Sigmoid colon (tissue), 4 donors: ENCODE measurements at regions not wholly inside any gene's neighbourhood (a gene's known extent, or its start where the extent isn't known, plus 50 kb on each side); places are given as distances from the start of the nearest gene placed in this dataset.

Experiments used
- CTCF ChIP-seq, 4 experiments: fragments of 450-650 bp in 3 of 4; fragments of 200-600 bp in 1 of 4; IDR thresholded peaks; one replicate each; pipeline ENCODE4 v1.5.1; 2016 to 2019; ENCODE audit warnings: antibody characterized with exemption in 4 of 4, mild to moderate bottlenecking in 3 of 4, moderate library complexity in 2 of 4
- EP300 ChIP-seq, 4 donors: sonication (generic); formaldehyde crosslinking; IDR thresholded peaks; one replicate each; pipeline ENCODE4 v1.6.1; 2017; ENCODE audit warnings: antibody characterized with exemption in 4 of 4

- TF ChIP-seq CTCF (IDR thresholded peaks at IDR 0.05) (no peak), EP300 (IDR thresholded peaks at IDR 0.05) (no peak)
These were observed 146.8 kb downstream of the TENT5C start for GRCh38 chr1:117752661-117753060.
